Transverse colon (tissue), 4 donors: ENCODE measurements at regions not wholly inside any gene's neighbourhood (a gene's known extent, or its start where the extent isn't known, plus 50 kb on each side); places are given as distances from the start of the nearest gene placed in this dataset.

ENCODE experiments used
- DNase-seq: peaks from one replicate; pipeline ENCODE4 v3.0.0-alpha.2; 2019
- H3K27ac ChIP-seq, 4 donors: fragments of 200-600 bp; sonication (generic); 2 replicates each; pipeline ENCODE4 v1.5.1; 2016 to 2018; ENCODE audit warnings: inconsistent platforms in 4 of 4
- H3K27me3 ChIP-seq: fragments of 200-600 bp; sonication (generic); 2 replicates; pipeline ENCODE4 v1.5.1; 2017; ENCODE audit warnings: inconsistent platforms
- H3K36me3 ChIP-seq, 4 donors: fragments of 200-600 bp; sonication (generic); 2 replicates each; pipeline ENCODE4 v1.5.1; 2017 to 2019; ENCODE audit warnings: inconsistent platforms in 4 of 4
- H3K4me1 ChIP-seq, 4 donors: fragments of 200-600 bp; sonication (generic); 2 replicates each; pipeline ENCODE4 v1.5.1; 2017 to 2020; ENCODE audit warnings: inconsistent platforms in 4 of 4
- H3K4me3 ChIP-seq, 4 donors: fragments of 200-600 bp; sonication (generic); 1 replicate in 1 of 4; 2 replicates in 3 of 4; pipeline versions ENCODE4 v1.5.1 to v1.6.1; 2017 to 2019; ENCODE audit warnings: inconsistent platforms in 4 of 4
- H3K9me3 ChIP-seq, 2 donors: fragments of 200-600 bp; sonication (generic); 2 replicates each; pipeline ENCODE4 v1.5.1; 2017 to 2019; ENCODE audit warnings: inconsistent platforms in 2 of 2
- CTCF ChIP-seq, 5 experiments: fragments of 200-600 bp in 3 of 5; fragments of 450-650 bp in 2 of 5; sonication (generic) in 3 of 5; IDR thresholded peaks; 1 replicate in 2 of 5; 2 replicates in 3 of 5; pipeline ENCODE4 v1.5.1; 2016 to 2017; ENCODE audit warnings: antibody characterized with exemption in 5 of 5, inconsistent platforms in 3 of 5, mild to moderate bottlenecking in 2 of 5, moderate library complexity in 1 of 5
- EP300 ChIP-seq: sonication (generic); formaldehyde crosslinking; IDR thresholded peaks from one replicate; pipeline ENCODE4 v1.6.1; 2017; ENCODE audit warnings: antibody characterized with exemption, low read depth
- POLR2A ChIP-seq: fragments of 450-650 bp; IDR thresholded peaks from one replicate; pipeline ENCODE4 v1.6.1; 2016; ENCODE audit warnings: antibody characterized with exemption, mild to moderate bottlenecking, moderate library complexity
- POLR2AphosphoS5 ChIP-seq, 3 donors: sonication (generic); formaldehyde crosslinking; IDR thresholded peaks; one replicate each; pipeline ENCODE4 v1.6.1; 2016; ENCODE audit warnings: antibody characterized with exemption in 3 of 3
- WGBS, 2 donors: methylation state at CpG; one replicate each; pipeline ENCODE4 v1.1.5; 2018; ENCODE audit warnings: low coverage in 1 of 2; 5-methylcytosine and 5-hydroxymethylcytosine counted together
- in situ Hi-C, 4 donors: fragments of 200-750 bp; cut with MboI; loops; one replicate each; pipeline versions ENCODE4 v1.15.0 to v1.15.1; 2017; ENCODE audit warnings: low sequenced_read_pairs in 3 of 4, low pct_ligation_motif_present in 1 of 4, low pct_unique_long_range_greater_than_20kb in 1 of 4
- intact Hi-C: fragments of 100-400 bp; cut with DNase I; formaldehyde crosslinking; loops from one replicate; pipeline ENCODE4 v1.15.1; 2023; ENCODE audit warnings: low total_unique reads

GRCh38 chr13:72156760-72157159 is 289.8 kb upstream of the DACH1 start:
- no peak for DNase-seq
- Histone ChIP-seq H3K4me3 (no peak overlapping the region), H3K9me3 (no peaks in the 10 kb centered on the region), H3K4me1 (no peaks in the 10 kb centered on the region), H3K27ac (no peak overlapping the region), H3K36me3 (no peaks in the 10 kb centered on the region), H3K27me3 (no peaks in the 10 kb centered on the region)
- TF ChIP-seq POLR2A (no peak), EP300 (no peak), POLR2AphosphoS5 (IDR thresholded peaks at IDR 0.05) (no peak), CTCF (IDR thresholded peaks at IDR 0.05) (no peak)
- intact Hi-C loops = no loop called here
- in situ Hi-C loops = no loop called here

- Histone ChIP-seq H3K36me3 (no peaks in the 10 kb centered on the region), H3K9me3 (no peaks in the 10 kb centered on the region), H3K4me3 (no peak overlapping the region), H3K27ac (no peak overlapping the region), H3K4me1 (no peaks in the 10 kb centered on the region), H3K27me3 (no peaks in the 10 kb centered on the region)
- TF ChIP-seq POLR2AphosphoS5 (IDR thresholded peaks at IDR 0.05) (no peak), CTCF (IDR thresholded peaks at IDR 0.05) (no peak), EP300 (no peak)
- no peak for DNase-seq
- in situ Hi-C loops (no loop called here), intact Hi-C loops (no loop called here)
- 71 to 80% methylated on average over 1 of the region's 1 CpG for WGBS, 2 donors
These were observed 286.3 kb upstream of the DACH1 start for GRCh38 chr13:72153272-72153671.

GRCh38 chr13:72151241-72151640 is 284.2 kb upstream of the DACH1 start:
- Histone ChIP-seq H3K4me3 (no peak overlapping the region), H3K36me3 (no peaks in the 10 kb centered on the region), H3K4me1 (no peaks in the 10 kb centered on the region), H3K9me3 (no peaks in the 10 kb centered on the region), H3K27ac (no peak overlapping the region), H3K27me3 (no peaks in the 10 kb centered on the region)
- intact Hi-C loops = no loop called here
- no peak for DNase-seq
- TF ChIP-seq POLR2A (no peak), POLR2AphosphoS5 (IDR thresholded peaks at IDR 0.05) (no peak), EP300 (no peak), CTCF (IDR thresholded peaks at IDR 0.05) (no peak)
- 40 to 62% methylated on average over 1 to 2 of the region's 2 CpGs for WGBS, 2 donors
- in situ Hi-C loops = no loop called here

- TF ChIP-seq POLR2AphosphoS5 (IDR thresholded peaks at IDR 0.05) (no peak), CTCF (IDR thresholded peaks at IDR 0.05) (no peak), EP300 (no peak), POLR2A (no peak)
- whole genome bisulfite sequencing, 2 donors = 81 to 88% methylated on average over 3 of the region's 3 CpGs
- DNase-seq = no peak
- Histone ChIP-seq H3K27ac (no peak overlapping the region), H3K27me3 (no peaks in the 10 kb centered on the region), H3K4me1 (no peaks in the 10 kb centered on the region), H3K9me3 (no peaks in the 10 kb centered on the region), H3K36me3 (no peaks in the 10 kb centered on the region), H3K4me3 (no peak overlapping the region)
- intact Hi-C loops = no loop called here
- in situ Hi-C loops = no loop called here
These were observed 283.5 kb upstream of the DACH1 start for GRCh38 chr13:72150502-72150901.
